ENCODE measurements at regions not wholly inside any gene's neighbourhood (a gene's known extent, or its start where the extent isn't known, plus 50 kb on each side); places are given as distances from the start of the nearest gene placed in this dataset.

- TF ChIP-seq CREB1 (IDR thresholded peaks at IDR 0.05; ENCODE audit: low read depth) (no peak), REST (IDR thresholded peaks at IDR 0.05; ENCODE audit: low read depth) (no peak)
Observed at GRCh38 chr2:185404578-185404977, 334.0 kb upstream of the FSIP2 start.

All from Ishikawa (cell line).